ENCODE measurements at regions not wholly inside any gene's neighbourhood (a gene's known extent, or its start where the extent isn't known, plus 50 kb on each side); places are given as distances from the start of the nearest gene placed in this dataset.

DNA sequence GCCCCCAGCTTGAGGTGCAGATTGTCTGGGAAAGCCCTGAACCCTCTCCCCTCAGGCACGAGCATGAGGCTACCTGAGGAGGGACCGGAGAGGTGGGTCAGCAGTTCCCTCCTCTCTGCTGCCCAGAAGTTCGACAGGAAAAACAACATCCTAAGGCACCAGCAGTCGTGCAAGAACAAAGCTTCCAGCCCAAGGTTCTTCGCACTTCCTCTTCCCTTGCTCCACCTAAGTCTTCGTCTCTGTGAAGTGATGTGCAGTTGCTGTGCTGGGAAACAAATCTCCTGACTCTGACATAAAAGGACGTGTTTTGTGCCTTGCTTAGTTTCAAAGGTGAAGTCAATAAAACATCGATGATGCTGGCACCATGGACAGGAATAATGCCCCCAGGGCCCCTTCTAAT is 173.3 kb downstream of the USP12 start:
- TF ChIP-seq, protein P1, sequence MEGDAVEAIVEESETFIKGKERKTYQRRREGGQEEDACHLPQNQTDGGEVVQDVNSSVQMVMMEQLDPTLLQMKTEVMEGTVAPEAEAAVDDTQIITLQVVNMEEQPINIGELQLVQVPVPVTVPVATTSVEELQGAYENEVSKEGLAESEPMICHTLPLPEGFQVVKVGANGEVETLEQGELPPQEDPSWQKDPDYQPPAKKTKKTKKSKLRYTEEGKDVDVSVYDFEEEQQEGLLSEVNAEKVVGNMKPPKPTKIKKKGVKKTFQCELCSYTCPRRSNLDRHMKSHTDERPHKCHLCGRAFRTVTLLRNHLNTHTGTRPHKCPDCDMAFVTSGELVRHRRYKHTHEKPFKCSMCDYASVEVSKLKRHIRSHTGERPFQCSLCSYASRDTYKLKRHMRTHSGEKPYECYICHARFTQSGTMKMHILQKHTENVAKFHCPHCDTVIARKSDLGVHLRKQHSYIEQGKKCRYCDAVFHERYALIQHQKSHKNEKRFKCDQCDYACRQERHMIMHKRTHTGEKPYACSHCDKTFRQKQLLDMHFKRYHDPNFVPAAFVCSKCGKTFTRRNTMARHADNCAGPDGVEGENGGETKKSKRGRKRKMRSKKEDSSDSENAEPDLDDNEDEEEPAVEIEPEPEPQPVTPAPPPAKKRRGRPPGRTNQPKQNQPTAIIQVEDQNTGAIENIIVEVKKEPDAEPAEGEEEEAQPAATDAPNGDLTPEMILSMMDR (IDR thresholded peaks at IDR 0.05; ENCODE audit: insufficient read depth, low read length), result no peak
- H3K4me3 ChIP-seq (ENCODE audit: low read depth, low read length), result no peak overlapping the region
- no peak for DNase-seq (ENCODE audit: low read depth)

DNA sequence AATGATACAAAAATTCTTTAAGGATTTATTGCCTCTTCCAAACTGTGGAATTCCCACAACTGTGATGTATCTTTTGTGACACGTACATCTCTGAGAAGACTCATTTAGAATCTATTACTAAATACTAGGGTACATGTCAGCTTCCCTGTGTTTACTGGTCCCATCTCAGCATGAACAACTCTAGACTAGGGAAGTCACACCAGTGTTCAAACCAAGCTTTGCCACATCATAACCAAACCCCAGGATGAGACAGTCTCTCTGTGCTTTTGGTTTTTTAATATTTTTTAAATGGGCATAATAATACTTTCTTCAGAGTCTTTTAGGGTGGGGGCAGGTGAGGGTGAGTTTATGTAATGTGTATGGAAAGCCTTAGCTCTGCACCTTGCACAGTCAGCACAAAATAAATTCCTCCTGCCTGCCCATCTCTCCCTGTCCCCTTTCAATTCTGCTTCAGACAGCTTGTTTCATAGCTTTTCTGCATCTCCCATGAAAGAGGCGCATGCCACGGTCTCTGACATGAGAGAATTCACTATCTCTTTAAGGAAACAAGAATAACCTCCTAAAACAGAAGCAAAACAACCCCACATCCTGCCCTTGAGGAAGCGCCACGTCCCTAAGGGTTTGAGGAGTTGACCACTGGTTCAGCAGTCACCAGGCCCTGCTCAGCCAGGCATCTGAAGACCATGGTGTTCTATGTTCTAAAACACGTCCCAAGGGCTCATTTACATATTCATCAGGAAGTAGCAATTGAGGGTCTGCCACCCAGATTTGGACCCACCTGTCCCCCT is 174.5 kb downstream of the USP12 start:
- TF ChIP-seq, protein P1 (IDR thresholded peaks at IDR 0.05; ENCODE audit: insufficient read depth, low read length), result no peak
- no peak for DNase-seq (ENCODE audit: low read depth)
- H3K4me3 ChIP-seq (ENCODE audit: low read depth, low read length), result no peak overlapping the region

DNA sequence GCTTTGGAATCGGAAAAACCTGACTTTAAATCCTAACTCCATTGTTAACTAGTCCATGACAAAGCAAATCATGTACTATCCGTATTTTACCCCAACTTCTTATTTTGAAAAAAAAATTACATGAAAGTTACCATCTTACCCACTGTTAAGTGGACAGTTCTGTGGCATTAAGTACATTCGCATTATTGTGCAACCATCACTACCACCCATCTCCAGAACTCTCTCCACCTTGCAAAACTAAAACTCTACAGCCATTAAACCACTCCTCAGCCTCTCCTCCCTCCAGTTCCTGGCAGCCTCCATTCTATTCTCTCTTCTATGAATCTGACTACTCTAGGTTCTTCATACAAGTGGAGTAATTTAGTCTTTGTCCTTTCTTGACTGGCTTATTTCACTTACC is 176.5 kb downstream of the USP12 start:
- TF ChIP-seq, protein P1 (IDR thresholded peaks at IDR 0.05; ENCODE audit: insufficient read depth, low read length), result no peak
- no peak for DNase-seq (ENCODE audit: low read depth)
- H3K4me3 ChIP-seq (ENCODE audit: low read depth, low read length), result no peak overlapping the region

DNA sequence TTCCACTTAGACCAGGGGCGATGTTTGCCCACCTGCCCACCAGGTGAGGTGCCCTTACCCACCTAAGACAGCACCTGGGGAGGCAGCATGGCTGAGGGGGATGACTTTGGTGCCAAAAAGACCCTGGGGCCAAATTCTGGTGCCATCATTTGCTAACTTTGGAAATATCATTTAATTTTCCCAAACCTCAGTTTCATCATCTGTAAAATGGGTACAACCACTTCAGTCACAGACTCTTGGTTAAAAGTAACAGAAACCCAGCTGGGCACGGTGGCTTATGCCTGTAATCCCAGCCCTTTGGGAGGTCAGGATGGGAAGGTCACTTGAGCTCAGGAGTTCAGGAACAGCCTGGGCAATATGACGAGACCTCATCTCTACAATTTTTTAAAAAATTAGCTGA is 177.8 kb downstream of the USP12 start:
- TF ChIP-seq, protein P1 (IDR thresholded peaks at IDR 0.05; ENCODE audit: insufficient read depth, low read length), result no peak
- H3K4me3 ChIP-seq (ENCODE audit: low read depth, low read length), result no peak overlapping the region
- no peak for DNase-seq (ENCODE audit: low read depth)

DNA sequence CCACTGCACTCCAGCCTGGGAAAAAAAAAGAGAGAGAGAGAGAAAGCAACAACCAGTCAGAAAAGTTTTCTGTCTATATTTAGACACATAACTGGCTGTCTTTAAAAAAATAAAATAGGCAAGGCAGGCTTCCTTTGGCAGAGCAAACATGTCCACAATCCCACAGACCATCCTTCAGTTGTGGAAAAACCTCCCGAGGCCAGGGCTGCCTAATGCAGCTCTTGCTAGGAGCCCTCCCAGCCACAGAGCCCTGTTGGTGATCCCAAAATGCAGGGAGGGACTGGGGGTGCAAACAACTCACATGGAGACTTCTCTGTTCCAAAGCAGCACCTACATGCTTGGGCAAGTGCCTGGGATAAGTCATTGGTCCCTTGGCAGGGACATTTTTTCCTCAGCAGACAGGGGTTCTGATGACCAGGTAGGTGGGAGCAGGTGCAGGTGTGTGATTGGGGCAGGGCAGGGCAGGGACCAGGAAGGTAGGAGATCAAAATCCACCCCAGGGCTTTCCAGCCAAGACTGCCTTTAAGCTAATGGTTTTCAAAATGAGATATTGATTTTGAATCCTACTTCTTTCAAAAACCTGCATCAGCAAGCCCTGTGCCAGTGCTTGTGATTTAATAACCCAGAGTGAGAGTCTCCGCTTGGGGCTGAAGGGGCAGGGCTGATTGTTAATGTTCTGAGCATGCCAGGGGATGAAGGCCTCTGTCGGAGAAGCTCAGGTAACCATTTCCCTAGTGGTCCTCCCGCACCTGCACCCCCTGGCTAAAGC is 178.5 kb downstream of the USP12 start:
- no peak overlapping the region for H3K4me3 ChIP-seq (ENCODE audit: low read depth, low read length)
- no peak for DNase-seq (ENCODE audit: low read depth)
- TF ChIP-seq, protein P1 (IDR thresholded peaks at IDR 0.05; ENCODE audit: insufficient read depth, low read length), result no peak

DNA sequence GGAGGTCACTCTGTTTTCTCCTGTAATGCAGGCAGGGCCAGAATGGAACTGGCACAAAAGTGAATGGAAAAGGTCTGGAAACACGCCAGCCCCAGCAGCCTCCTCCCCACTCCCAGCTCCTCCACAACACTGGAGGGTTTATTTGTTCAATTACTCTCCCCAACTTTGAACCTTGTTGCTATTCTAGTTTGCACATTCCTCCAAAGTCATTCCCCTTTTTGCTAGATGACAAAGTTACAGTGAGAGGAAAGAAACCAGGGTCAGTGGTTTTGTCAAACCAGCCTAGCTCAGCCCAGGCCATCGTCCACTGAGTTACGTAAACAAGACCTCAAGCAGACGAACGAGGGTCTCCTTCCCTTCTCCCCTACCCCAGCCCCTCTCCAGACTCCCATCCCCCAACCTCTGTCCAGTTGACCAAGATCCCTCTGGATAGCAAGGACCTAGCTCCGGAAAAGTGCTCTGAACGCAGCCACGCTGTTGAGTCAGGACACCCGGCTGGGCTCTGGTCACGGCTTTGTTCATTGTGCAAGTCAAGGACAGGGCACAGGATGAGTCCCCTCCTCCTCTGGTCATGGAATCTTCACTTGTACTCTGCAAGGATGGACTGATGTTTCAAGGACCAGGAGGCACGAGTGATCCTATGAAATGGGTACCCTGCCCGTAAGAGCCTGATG is 180.0 kb downstream of the USP12 start:
- no peak overlapping the region for H3K4me3 ChIP-seq (ENCODE audit: low read depth, low read length)
- DNase-seq (ENCODE audit: low read depth), result no peak
- TF ChIP-seq, protein P1 (IDR thresholded peaks at IDR 0.05; ENCODE audit: insufficient read depth, low read length), result no peak

All from fibroblast of the aortic adventitia (primary cell).